OCI-LY7 (cell line): ENCODE measurements at regions not wholly inside any gene's neighbourhood (a gene's known extent, or its start where the extent isn't known, plus 50 kb on each side); places are given as distances from the start of the nearest gene placed in this dataset.

Source experiments
- BruUV-seq: library from RNA; stranded (reverse); fragments of 400-500 nt; replicated peaks from 2 replicates; lab custom pipeline; 2021; lab: Mats Ljungman, UMichigan
- CTCF ChIA-PET: fragments of 300-600 bp; sonication (Branson Sonifier 250); formaldehyde crosslinking; loops from one replicate; lab custom pipeline; 2022; ENCODE audit warnings: antibody characterized with exemption; ENCODE audit not compliant: unreplicated experiment; lab: Charles Lee
- POLR2A ChIA-PET: fragments of 300-600 bp; sonication (Branson Sonifier 250); formaldehyde crosslinking; loops from one replicate; lab custom pipeline; 2022; ENCODE audit warnings: antibody characterized with exemption; lab: Charles Lee
- DNase-seq: peaks from one replicate; pipeline ENCODE4 v3.0.0-alpha.2; 2015; ENCODE audit warnings: low spot score
- H2AFZ ChIP-seq: fragments of 200-600 bp; sonication (generic), shearing (Covaris generic); 2 replicates; pipeline ENCODE4 v1.6.1; 2014; ENCODE audit warnings: mild to moderate bottlenecking, antibody characterized with exemption, low read length, moderate library complexity
- H3K27ac ChIP-seq: fragments of 200-600 bp; sonication (generic); 2 replicates; pipeline ENCODE4 v1.5.1; 2014; ENCODE audit warnings: mixed run types, low read depth, mild to moderate bottlenecking, moderate library complexity, low read length, inconsistent platforms; ENCODE audit not compliant: poor library complexity, severe bottlenecking
- H3K36me3 ChIP-seq: fragments of 200-600 bp; sonication (generic); 2 replicates; pipeline ENCODE4 v1.6.1; 2014; ENCODE audit warnings: mild to moderate bottlenecking, antibody characterized with exemption, low read length, moderate library complexity, mixed read lengths; ENCODE audit not compliant: insufficient read depth
- H3K4me1 ChIP-seq: fragments of 200-600 bp; sonication (generic); 2 replicates; pipeline ENCODE4 v1.5.1; 2014; ENCODE audit warnings: mild to moderate bottlenecking, low read length; ENCODE audit not compliant: insufficient read depth, poor library complexity, severe bottlenecking
- H3K4me2 ChIP-seq: fragments of 200-600 bp; sonication (generic); 2 replicates; pipeline ENCODE4 v1.6.1; 2014; ENCODE audit warnings: mild to moderate bottlenecking, low read length
- H3K4me3 ChIP-seq: fragments of 200-600 bp; sonication (generic); 2 replicates; pipeline ENCODE4 v1.5.1; 2014; ENCODE audit warnings: mild to moderate bottlenecking, low read depth, low read length; ENCODE audit not compliant: poor library complexity, severe bottlenecking
- H3K79me2 ChIP-seq: fragments of 200-600 bp; sonication (generic); 2 replicates; pipeline ENCODE4 v1.6.1; 2016; ENCODE audit warnings: low read depth, mild to moderate bottlenecking, low read length, moderate library complexity, mixed read lengths; ENCODE audit not compliant: insufficient read depth
- H3K9me2 ChIP-seq: fragments of 200-600 bp; sonication (generic); 2 replicates; pipeline ENCODE4 v1.6.1; 2016; ENCODE audit warnings: mild to moderate bottlenecking, low read length, mixed read lengths; ENCODE audit not compliant: insufficient read depth
- H3K9me3 ChIP-seq: fragments of 200-600 bp; sonication (generic); 2 replicates; pipeline ENCODE4 v1.6.1; 2014; ENCODE audit warnings: mild to moderate bottlenecking, mixed run types, low read length, mixed read lengths
- H4K20me1 ChIP-seq: fragments of 200-600 bp; sonication (generic); 2 replicates; pipeline ENCODE4 v1.6.1; 2014; ENCODE audit warnings: mild to moderate bottlenecking, antibody characterized with exemption, low read length, moderate library complexity, mixed read lengths; ENCODE audit not compliant: insufficient read depth
- CTCF ChIP-seq: fragments of 200-600 bp; sonication (generic); conservative IDR thresholded peaks from 2 replicates; pipeline ENCODE4 v1.5.1; 2014; ENCODE audit warnings: mild to moderate bottlenecking, antibody characterized with exemption, low read length, moderate library complexity, mixed read lengths
- EZH2phosphoT487 ChIP-seq: fragments of 200-600 bp; sonication (generic); IDR thresholded peaks from 2 replicates; pipeline ENCODE4 v1.6.1; 2018; ENCODE audit warnings: low read depth, borderline replicate concordance, mild to moderate bottlenecking, mixed run types, antibody characterized with exemption, low read length, moderate library complexity, mixed read lengths
- intact Hi-C: fragments of 100-400 bp; cut with micrococcal nuclease; formaldehyde crosslinking; loops from one replicate; pipeline ENCODE4 v1.10.0; 2022; ENCODE audit not compliant: unreplicated experiment

- no peaks in the 10 kb centered on the region for H3K79me2 ChIP-seq
- no peak overlapping the region for H2AFZ ChIP-seq
- no peak for DNase-seq
- no peaks in the 10 kb centered on the region for H3K9me2 ChIP-seq
- CTCF ChIA-PET: no interaction called here
- H3K4me2 ChIP-seq: no peak overlapping the region
- no peaks in the 10 kb centered on the region for H3K4me1 ChIP-seq
- no TSS peak for BruUV-seq
- H3K4me3 ChIP-seq: no peak overlapping the region
- no peak overlapping the region for H3K27ac ChIP-seq
- H3K9me3 ChIP-seq: no peaks in the 10 kb centered on the region
- H4K20me1 ChIP-seq: no peaks in the 10 kb centered on the region
- H3K36me3 ChIP-seq: no peaks in the 10 kb centered on the region
- POLR2A ChIA-PET: interaction anchor here (1.1 kb wide), 1 partner anchor 34 kb away, joined by 5 read pairs; no protein-coding TSS in a partner anchor
- intact Hi-C loops: no loop called here
- no peak for TF ChIP-seq CTCF
- no peak for TF ChIP-seq EZH2phosphoT487
Measured at GRCh38 chr5:40150896-40151295, 528.8 kb upstream of the PTGER4 start.

- Histone ChIP-seq H4K20me1 (no peaks in the 10 kb centered on the region), H3K9me3 (no peaks in the 10 kb centered on the region), H3K4me1 (no peaks in the 10 kb centered on the region), H3K4me2 (no peak overlapping the region), H2AFZ (no peak overlapping the region), H3K36me3 (no peaks in the 10 kb centered on the region), H3K27ac (no peak overlapping the region), H3K9me2 (no peaks in the 10 kb centered on the region), H3K79me2 (no peaks in the 10 kb centered on the region), H3K4me3 (no peak overlapping the region)
- no peak for TF ChIP-seq CTCF
- TF ChIP-seq EZH2phosphoT487: no peak
- intact Hi-C loops: no loop called here
- BruUV-seq: no TSS peak
- CTCF ChIA-PET: no interaction called here
- POLR2A ChIA-PET: interaction anchor here (1.0 kb wide), 1 partner anchor 19 kb away, joined by 3 read pairs; no protein-coding TSS in a partner anchor
- DNase-seq: no peak
Measured at GRCh38 chr5:40141896-40142295, 537.8 kb upstream of the PTGER4 start.

- Histone ChIP-seq H3K4me1 (no peaks in the 10 kb centered on the region), H4K20me1 (no peaks in the 10 kb centered on the region), H3K9me2 (no peaks in the 10 kb centered on the region), H3K27ac (no peak overlapping the region), H3K4me3 (no peak overlapping the region), H3K79me2 (no peaks in the 10 kb centered on the region), H3K9me3 (no peaks in the 10 kb centered on the region), H3K36me3 (no peaks in the 10 kb centered on the region), H3K4me2 (no peak overlapping the region), H2AFZ (no peak overlapping the region)
- TF ChIP-seq EZH2phosphoT487 (no peak), CTCF (no peak)
- ChIA-PET POLR2A (no interaction called here), CTCF (no interaction called here)
- BruUV-seq: no TSS peak
- intact Hi-C loops: no loop called here
- no peak for DNase-seq
Measured at GRCh38 chr5:40141418-40141817, 538.3 kb upstream of the PTGER4 start.
